ENCODE measurements at regions not wholly inside any gene's neighbourhood (a gene's known extent, or its start where the extent isn't known, plus 50 kb on each side); places are given as distances from the start of the nearest gene placed in this dataset.

DNA sequence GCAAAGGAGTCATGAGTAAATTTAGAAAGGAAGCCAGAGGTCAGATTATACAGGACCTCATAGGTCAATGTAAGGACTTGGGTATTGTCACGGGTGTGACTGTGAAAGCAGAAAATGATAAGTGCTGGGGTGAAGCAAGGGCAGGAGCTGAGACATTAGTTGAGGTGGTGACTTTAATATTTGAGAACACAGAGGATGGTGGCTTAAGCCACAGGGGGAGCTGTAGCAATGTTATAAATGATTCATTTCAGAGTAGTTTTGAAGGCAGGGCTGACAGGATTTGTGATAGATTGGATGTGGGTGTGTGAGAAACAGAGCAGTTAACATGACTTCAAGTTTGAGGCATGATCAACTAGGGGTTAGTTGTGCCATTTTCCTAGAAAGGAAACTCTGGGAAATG is 659.9 kb downstream of the EPM2A start:
- no peaks in the 10 kb centered on the region for H3K9me2 ChIP-seq (replicated peaks; ENCODE audit: control insufficient read depth, low read length)
- no peaks in the 10 kb centered on the region for H4K20me1 ChIP-seq (ENCODE audit: control insufficient read depth, insufficient read depth, low read depth, low read length)
- H3K27me3 ChIP-seq (ENCODE audit: control insufficient read depth, low read length), result no peaks in the 10 kb centered on the region
- no peaks in the 10 kb centered on the region for H3F3A ChIP-seq (ENCODE audit: control insufficient read depth, insufficient read depth)
- H3K4me1 ChIP-seq (ENCODE audit: control insufficient read depth, low read length), result no peaks in the 10 kb centered on the region
- no peak overlapping the region for H3K4me2 ChIP-seq (ENCODE audit: low read length)
- TF ChIP-seq EZH2phosphoT487 (IDR thresholded peaks at IDR 0.05; ENCODE audit: borderline replicate concordance, low read length), result no peak
- TF ChIP-seq CTCF (IDR thresholded peaks at IDR 0.05; ENCODE audit: low read depth, low read length, poor library complexity, severe bottlenecking), result no peak
- H3K9me3 ChIP-seq (ENCODE audit: control insufficient read depth, insufficient read depth, low read length), result no peaks in the 10 kb centered on the region
- no peaks in the 10 kb centered on the region for H3K36me3 ChIP-seq (ENCODE audit: control insufficient read depth, low read length)
- H3K4me3 ChIP-seq (ENCODE audit: low read length), result no peak overlapping the region
- no peaks in the 10 kb centered on the region for H3K79me2 ChIP-seq (ENCODE audit: control insufficient read depth, low read length)
- H3K27ac ChIP-seq (ENCODE audit: low read depth, low read length), result no peak overlapping the region

DNA sequence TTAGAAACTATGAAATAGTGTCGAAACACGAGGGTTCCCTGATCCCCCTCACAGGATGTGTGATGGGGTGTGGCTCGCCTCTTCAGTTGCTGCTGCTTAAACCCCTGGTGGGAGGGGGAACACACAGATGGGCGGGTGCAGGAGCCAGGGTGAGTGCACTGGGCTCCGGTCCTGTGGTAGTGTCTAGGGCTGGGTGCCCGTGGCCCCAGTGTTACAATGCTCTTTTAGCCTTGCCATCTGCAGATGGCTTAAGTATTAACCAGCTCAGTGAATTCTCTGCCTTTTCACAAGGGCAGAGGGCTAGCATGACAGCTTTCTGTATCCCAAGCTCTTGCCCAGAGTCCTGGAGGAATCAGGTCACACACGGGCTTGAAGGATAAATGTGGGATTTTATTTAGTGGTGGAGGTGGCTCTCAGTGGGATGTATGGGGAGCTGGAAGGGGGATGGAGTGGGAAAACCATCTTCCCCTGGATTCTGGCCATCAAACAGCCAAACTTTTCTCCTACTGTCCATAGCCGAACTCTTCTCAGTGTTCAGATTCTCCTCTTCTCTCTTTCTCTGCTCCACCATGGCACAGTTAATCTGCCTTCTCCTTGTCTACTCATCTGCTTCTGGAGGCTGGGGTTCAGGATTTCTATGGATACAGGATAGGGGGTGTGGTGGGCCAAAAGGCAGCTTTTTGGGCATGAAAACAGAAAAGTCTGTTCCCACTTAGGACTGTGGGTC is 659.0 kb downstream of the EPM2A start:
- no peaks in the 10 kb centered on the region for H4K20me1 ChIP-seq (ENCODE audit: control insufficient read depth, insufficient read depth, low read depth, low read length)
- H3K4me1 ChIP-seq (ENCODE audit: control insufficient read depth, low read length), result no peaks in the 10 kb centered on the region
- TF ChIP-seq EZH2phosphoT487 (IDR thresholded peaks at IDR 0.05; ENCODE audit: borderline replicate concordance, low read length) (no peak), CTCF (IDR thresholded peaks at IDR 0.05; ENCODE audit: low read depth, low read length, poor library complexity, severe bottlenecking) (no peak)
- H3K9me2 ChIP-seq (replicated peaks; ENCODE audit: control insufficient read depth, low read length), result no peaks in the 10 kb centered on the region
- H3K79me2 ChIP-seq (ENCODE audit: control insufficient read depth, low read length), result no peaks in the 10 kb centered on the region
- H3K4me2 ChIP-seq (ENCODE audit: low read length), result no peak overlapping the region
- no peaks in the 10 kb centered on the region for H3K27me3 ChIP-seq (ENCODE audit: control insufficient read depth, low read length)
- no peaks in the 10 kb centered on the region for H3F3A ChIP-seq (ENCODE audit: control insufficient read depth, insufficient read depth)
- H3K9me3 ChIP-seq (ENCODE audit: control insufficient read depth, insufficient read depth, low read length), result no peaks in the 10 kb centered on the region
- no peak overlapping the region for H3K4me3 ChIP-seq (ENCODE audit: low read length)
- H3K27ac ChIP-seq (ENCODE audit: low read depth, low read length), result no peak overlapping the region
- no peaks in the 10 kb centered on the region for H3K36me3 ChIP-seq (ENCODE audit: control insufficient read depth, low read length)

GRCh38 chr6:145077382-145077781 is 657.9 kb downstream of the EPM2A start:
- Histone ChIP-seq H3F3A (ENCODE audit: control insufficient read depth, insufficient read depth) (no peaks in the 10 kb centered on the region), H3K79me2 (ENCODE audit: control insufficient read depth, low read length) (no peaks in the 10 kb centered on the region), H3K4me3 (ENCODE audit: low read length) (no peak overlapping the region), H3K4me1 (ENCODE audit: control insufficient read depth, low read length) (no peaks in the 10 kb centered on the region), H3K9me3 (ENCODE audit: control insufficient read depth, insufficient read depth, low read length) (no peaks in the 10 kb centered on the region), H3K27me3 (ENCODE audit: control insufficient read depth, low read length) (no peaks in the 10 kb centered on the region), H3K36me3 (ENCODE audit: control insufficient read depth, low read length) (no peaks in the 10 kb centered on the region), H3K27ac (ENCODE audit: low read depth, low read length) (no peak overlapping the region), H3K9me2 (replicated peaks; ENCODE audit: control insufficient read depth, low read length) (no peaks in the 10 kb centered on the region), H4K20me1 (ENCODE audit: control insufficient read depth, insufficient read depth, low read depth, low read length) (no peaks in the 10 kb centered on the region), H3K4me2 (ENCODE audit: low read length) (no peak overlapping the region)
- TF ChIP-seq CTCF (IDR thresholded peaks at IDR 0.05; ENCODE audit: low read depth, low read length, poor library complexity, severe bottlenecking) (no peak), EZH2phosphoT487 (IDR thresholded peaks at IDR 0.05; ENCODE audit: borderline replicate concordance, low read length) (no peak)
